PC-3 (cell line): ENCODE measurements at regions not wholly inside any gene's neighbourhood (a gene's known extent, or its start where the extent isn't known, plus 50 kb on each side); places are given as distances from the start of the nearest gene placed in this dataset.
A peak's percentile ranks its signal among the peaks of the same experiment; 100 is the strongest.

Source experiments
- ATAC-seq: fragments of 200-7000 bp; cut with Tn5 transposase; 2 replicates; pipeline ENCODE4 v1.9.1; 2020; ENCODE audit warnings: mild to moderate bottlenecking, moderate library complexity
- BruUV-seq: library from RNA; stranded (reverse); fragments of 400-500 nt; replicated peaks from 2 replicates; lab custom pipeline; 2021; lab: Mats Ljungman, UMichigan
- CTCF ChIA-PET: fragments of 300-600 bp; sonication (Branson Sonifier 250); formaldehyde crosslinking; loops from one replicate; lab custom pipeline; 2022; ENCODE audit warnings: antibody characterized with exemption; lab: Charles Lee
- POLR2A ChIA-PET: fragments of 300-600 bp; sonication (Branson Sonifier 250); formaldehyde crosslinking; loops from one replicate; lab custom pipeline; 2022; ENCODE audit warnings: antibody characterized with exemption; ENCODE audit not compliant: unreplicated experiment; lab: Charles Lee
- DNase-seq: peaks from one replicate; pipeline ENCODE4 v3.0.0-alpha.2; 2015
- H2AFZ ChIP-seq: fragments of 300-600 bp; sonication (generic); 2 replicates; pipeline ENCODE4 v1.6.0; 2016; ENCODE audit warnings: antibody characterized with exemption, low read length
- H3F3A ChIP-seq: fragments of 300-600 bp; sonication (generic); one replicate; pipeline ENCODE4 v1.6.0; 2017; ENCODE audit warnings: antibody characterized with exemption, low read length, control low read depth, mild to moderate bottlenecking; ENCODE audit not compliant: unreplicated experiment
- H3K27ac ChIP-seq: fragments of 300-600 bp; sonication (generic); 2 replicates; pipeline ENCODE4 v1.5.1; 2016; ENCODE audit warnings: mild to moderate bottlenecking, low read length
- H3K27me3 ChIP-seq: fragments of 300-600 bp; sonication (generic); 2 replicates; pipeline ENCODE4 v1.6.1; 2016; ENCODE audit warnings: low read length, mixed read lengths
- H3K36me3 ChIP-seq: fragments of 300-600 bp; sonication (generic); 2 replicates; pipeline ENCODE4 v1.6.1; 2016; ENCODE audit warnings: low read depth, mixed run types, low read length, mixed read lengths
- H3K4me1 ChIP-seq: fragments of 300-600 bp; sonication (generic); 2 replicates; pipeline ENCODE4 v1.5.1; 2016; ENCODE audit warnings: low read length; ENCODE audit not compliant: insufficient read depth
- H3K4me2 ChIP-seq: fragments of 300-600 bp; sonication (generic); 2 replicates; pipeline ENCODE4 v1.6.0; 2016; ENCODE audit warnings: low read length
- H3K4me3 ChIP-seq: fragments of 300-600 bp; sonication (generic); 2 replicates; pipeline ENCODE4 v1.5.1; 2016; ENCODE audit warnings: mild to moderate bottlenecking, low read length, mixed read lengths
- H3K79me2 ChIP-seq: fragments of 300-600 bp; sonication (generic); 2 replicates; pipeline ENCODE4 v1.6.1; 2017; ENCODE audit warnings: low read length, mixed read lengths
- H3K9ac ChIP-seq: fragments of 300-600 bp; sonication (generic); 2 replicates; pipeline ENCODE4 v1.6.0; 2016; ENCODE audit warnings: mild to moderate bottlenecking, low read length
- H3K9me2 ChIP-seq: fragments of 300-600 bp; sonication (generic); replicated peaks from 2 replicates; pipeline ENCODE4 v1.6.1; 2016; ENCODE audit warnings: mixed run types, low read length, mixed read lengths
- H3K9me3 ChIP-seq: fragments of 300-600 bp; sonication (generic); 2 replicates; pipeline ENCODE4 v1.6.1; 2016; ENCODE audit warnings: low read length, mixed read lengths
- H4K20me1 ChIP-seq: fragments of 300-600 bp; sonication (generic); 2 replicates; pipeline ENCODE4 v1.6.1; 2016; ENCODE audit warnings: low read length, mixed read lengths
- CTCF ChIP-seq: fragments of 300-600 bp; sonication (generic); conservative IDR thresholded peaks from 2 replicates; pipeline ENCODE4 v1.5.1; 2017; ENCODE audit warnings: antibody characterized with exemption, low read depth, mild to moderate bottlenecking, low read length
- EZH2 ChIP-seq: fragments of 300-600 bp; sonication (generic); IDR thresholded peaks from one replicate; pipeline ENCODE4 v1.6.1; 2017; ENCODE audit warnings: antibody characterized with exemption, mild to moderate bottlenecking, low read length; ENCODE audit not compliant: unreplicated experiment
- EZH2phosphoT487 ChIP-seq: fragments of 300-600 bp; sonication (generic); IDR thresholded peaks from 2 replicates; pipeline ENCODE4 v1.6.1; 2018; ENCODE audit warnings: mild to moderate bottlenecking, antibody characterized with exemption, low read length, borderline replicate concordance
- intact Hi-C: fragments of 100-400 bp; cut with micrococcal nuclease; formaldehyde crosslinking; loops from 2 replicates; pipeline ENCODE4 v1.9.0; 2023

GRCh38 chr4:106444557-106444956 lies 76.0 kb upstream of the GIMD1 start:
- ATAC-seq = peak; percentile 64
- POLR2A ChIA-PET = no interaction called here

GRCh38 chr4:106430797-106431196 lies 62.2 kb upstream of the GIMD1 start:
- Histone ChIP-seq H3K9ac (no peak overlapping the region), H3K9me2 (no peaks in the 10 kb centered on the region), H2AFZ (no peak overlapping the region), H3K27me3 (no peaks in the 10 kb centered on the region), H4K20me1 (no peaks in the 10 kb centered on the region), H3K4me1 (no peaks in the 10 kb centered on the region), H3K27ac (no peak overlapping the region), H3K36me3 (no peaks in the 10 kb centered on the region), H3K79me2 (no peaks in the 10 kb centered on the region), H3K4me2 (no peak overlapping the region), H3K9me3 (no peaks in the 10 kb centered on the region), H3F3A (no peaks in the 10 kb centered on the region), H3K4me3 (no peak overlapping the region)
- ChIA-PET POLR2A (no interaction called here), CTCF (no interaction called here)
- ATAC-seq (no peak), DNase-seq (no peak)
- no TSS peak for BruUV-seq
- intact Hi-C loops = no loop called here
- no peak for TF ChIP-seq EZH2
- TF ChIP-seq CTCF = no peak
- TF ChIP-seq EZH2phosphoT487 = no peak

More at GRCh38 chr4:106444557-106444956, 76.0 kb upstream of the GIMD1 start:
- Histone ChIP-seq H3K9ac (no peak overlapping the region), H2AFZ (no peak overlapping the region), H3K4me2 (peak overlapping the region; percentile 53; the same call in 1 of the 2 replicates), H3K36me3 (no peaks in the 10 kb centered on the region; the same call in 1 of the 2 replicates), H3K4me3 (no peak overlapping the region), H3K79me2 (no peaks in the 10 kb centered on the region), H3K9me2 (no peaks in the 10 kb centered on the region), H3K27me3 (no peaks in the 10 kb centered on the region), H3F3A (no peaks in the 10 kb centered on the region), H3K27ac (peak overlapping the region; percentile 25), H3K4me1 (peaks cover 17% of the 10 kb centered on the region), H3K9me3 (peaks cover 6% of the 10 kb centered on the region; the same call in 1 of the 2 replicates), H4K20me1 (no peaks in the 10 kb centered on the region)
- intact Hi-C loops = no loop called here
- BruUV-seq = no TSS peak
- CTCF ChIA-PET = no interaction called here
- TF ChIP-seq CTCF = no peak
- TF ChIP-seq EZH2 = no peak
- no peak for TF ChIP-seq EZH2phosphoT487
- peak; percentile 80 for DNase-seq

GRCh38 chr4:106429885-106430284 lies 61.3 kb upstream of the GIMD1 start:
- DNase-seq = no peak
- no peak for ATAC-seq
- H3K4me1 ChIP-seq = no peaks in the 10 kb centered on the region
- H2AFZ ChIP-seq = no peak overlapping the region
- no peak overlapping the region for H3K27ac ChIP-seq
- TF ChIP-seq CTCF (no peak), EZH2 (no peak)
- no peaks in the 10 kb centered on the region for H3K36me3 ChIP-seq
- no peak overlapping the region for H3K9ac ChIP-seq
- BruUV-seq = no TSS peak
- H3K9me3 ChIP-seq = no peaks in the 10 kb centered on the region
- no peak overlapping the region for H3K4me2 ChIP-seq
- intact Hi-C loops = no loop called here
- POLR2A ChIA-PET = no interaction called here
- H3K9me2 ChIP-seq = no peaks in the 10 kb centered on the region
- no peaks in the 10 kb centered on the region for H4K20me1 ChIP-seq
- H3K79me2 ChIP-seq = no peaks in the 10 kb centered on the region
- no peaks in the 10 kb centered on the region for H3F3A ChIP-seq
- H3K4me3 ChIP-seq = no peak overlapping the region
- CTCF ChIA-PET = no interaction called here
- no peaks in the 10 kb centered on the region for H3K27me3 ChIP-seq
